ENCODE measurements at regions not wholly inside any gene's neighbourhood (a gene's known extent, or its start where the extent isn't known, plus 50 kb on each side); places are given as distances from the start of the nearest gene placed in this dataset.

- TF ChIP-seq NKRF (IDR thresholded peaks at IDR 0.05; ENCODE audit: borderline replicate concordance) (no peak), ZNF76 (CRISPR knock-in tag; IDR thresholded peaks at IDR 0.05; ENCODE audit: borderline replicate concordance) (no peak), SOX6 (IDR thresholded peaks at IDR 0.05) (peak; percentile 64), TRIM28 (IDR thresholded peaks at IDR 0.05) (0 out of 2 replicates have a peak, but pooled peaks have one; percentile 26), ARHGAP35 (IDR thresholded peaks at IDR 0.05; ENCODE audit: partially characterized antibody) (no peak), XRCC5 (IDR thresholded peaks at IDR 0.05; ENCODE audit: low read depth, low read length) (no peak), ZBTB43 (CRISPR knock-in tag; IDR thresholded peaks at IDR 0.05) (no peak), ZNF224 (CRISPR knock-in tag; IDR thresholded peaks at IDR 0.05) (no peak), ZNF764 (CRISPR knock-in tag; IDR thresholded peaks at IDR 0.05; ENCODE audit: low read depth) (no peak), IRF2 (CRISPR knock-in tag; IDR thresholded peaks at IDR 0.05) (no peak), NR3C1 (CRISPR knock-in tag; IDR thresholded peaks at IDR 0.05) (no peak), ZC3H4 (CRISPR knock-in tag; IDR thresholded peaks at IDR 0.05; ENCODE audit: borderline replicate concordance) (no peak), FUS (optimal IDR thresholded peaks at IDR 0.05; ENCODE audit: low read depth, low read length) (no peak), ETV1 (tag; conservative IDR thresholded peaks at IDR 0.05; ENCODE audit: low read depth) (peak; percentile 84), MAX (CRISPR knock-in tag; IDR thresholded peaks at IDR 0.05) (no peak), CEBPB (tag; IDR thresholded peaks at IDR 0.05) (peak; percentile 82), ATF4 (CRISPR knock-in tag; IDR thresholded peaks at IDR 0.05) (no peak), JUN (IDR thresholded peaks at IDR 0.05; ENCODE audit: borderline replicate concordance, low read depth, low read length) (no peak), JUN (CRISPR knock-in tag; IDR thresholded peaks at IDR 0.05; ENCODE audit: borderline replicate concordance) (no peak), ZNF511 (CRISPR knock-in tag; IDR thresholded peaks at IDR 0.05) (no peak), PRDM10 (IDR thresholded peaks at IDR 0.05; ENCODE audit: partially characterized antibody) (peak; percentile 52)
Measured at GRCh38 chr14:71324767-71325272, 417.6 kb downstream of the PCNX1 start (continued).

Measured in K562 (cell line).